ENCODE measurements at regions not wholly inside any gene's neighbourhood (a gene's known extent, or its start where the extent isn't known, plus 50 kb on each side); places are given as distances from the start of the nearest gene placed in this dataset.

DNA sequence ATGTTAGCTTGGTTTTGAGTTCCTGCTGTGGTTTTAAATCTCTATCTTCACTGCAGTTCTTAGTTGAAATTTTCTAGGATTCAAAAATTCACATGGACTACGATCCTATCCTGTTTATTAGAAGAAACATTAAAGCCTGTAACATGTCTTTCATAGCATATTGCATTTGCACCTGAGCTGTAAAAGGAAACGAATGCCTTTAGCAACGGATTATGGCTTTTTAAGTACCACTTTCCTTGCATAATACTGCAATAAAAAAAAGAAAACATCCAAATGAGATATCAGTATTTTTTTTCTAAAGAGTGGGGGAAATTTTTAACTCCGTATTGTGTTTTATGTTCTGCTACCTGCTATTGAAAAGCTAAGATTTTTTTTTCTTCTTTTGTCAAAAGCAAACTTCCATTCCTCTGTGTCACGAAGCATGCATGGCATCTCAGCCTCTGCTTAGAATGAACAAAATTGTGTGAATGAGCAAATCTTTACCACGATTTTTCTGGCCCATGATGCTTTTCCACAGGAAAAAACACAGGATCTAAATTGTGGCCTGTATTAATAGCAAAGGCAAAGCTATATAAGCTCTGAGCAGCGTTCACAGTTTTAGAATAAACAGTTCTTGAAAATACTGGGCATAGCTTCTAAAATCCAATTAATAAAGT, 110.0 kb upstream of the CDIN1 start:
- no peaks in the 10 kb centered on the region for H3K9me3 Mint-ChIP-seq
- Histone ChIP-seq H3K4me3 (no peak overlapping the region), H3K9me3 (ENCODE audit: low read depth) (no peaks in the 10 kb centered on the region), H2AFZ (replicated peaks) (no peak overlapping the region), H3K27ac (no peak overlapping the region), H4K20me1 (ENCODE audit: low read depth) (no peaks in the 10 kb centered on the region), H3K27me3 (no peaks in the 10 kb centered on the region), H3K4me1 (no peaks in the 10 kb centered on the region), H3K36me3 (no peaks in the 10 kb centered on the region), H3K4me2 (no peak overlapping the region), H3F3A (ENCODE audit: low read depth) (no peaks in the 10 kb centered on the region), H3K79me2 (ENCODE audit: low read depth) (no peaks in the 10 kb centered on the region), H3K9ac (no peak overlapping the region)
- H3K27me3 Mint-ChIP-seq (ENCODE audit: insufficient read depth, low read depth): no peaks in the 10 kb centered on the region
- no peak for DNase-seq (ENCODE audit: low spot score)
- H3K36me3 Mint-ChIP-seq: no peaks in the 10 kb centered on the region
- H3K27ac Mint-ChIP-seq: no peak overlapping the region
- TF ChIP-seq EZH2phosphoT487 (IDR thresholded peaks at IDR 0.05) (no peak), EZH2 (IDR thresholded peaks at IDR 0.05) (no peak)
- TF ChIP-seq, protein P1, sequence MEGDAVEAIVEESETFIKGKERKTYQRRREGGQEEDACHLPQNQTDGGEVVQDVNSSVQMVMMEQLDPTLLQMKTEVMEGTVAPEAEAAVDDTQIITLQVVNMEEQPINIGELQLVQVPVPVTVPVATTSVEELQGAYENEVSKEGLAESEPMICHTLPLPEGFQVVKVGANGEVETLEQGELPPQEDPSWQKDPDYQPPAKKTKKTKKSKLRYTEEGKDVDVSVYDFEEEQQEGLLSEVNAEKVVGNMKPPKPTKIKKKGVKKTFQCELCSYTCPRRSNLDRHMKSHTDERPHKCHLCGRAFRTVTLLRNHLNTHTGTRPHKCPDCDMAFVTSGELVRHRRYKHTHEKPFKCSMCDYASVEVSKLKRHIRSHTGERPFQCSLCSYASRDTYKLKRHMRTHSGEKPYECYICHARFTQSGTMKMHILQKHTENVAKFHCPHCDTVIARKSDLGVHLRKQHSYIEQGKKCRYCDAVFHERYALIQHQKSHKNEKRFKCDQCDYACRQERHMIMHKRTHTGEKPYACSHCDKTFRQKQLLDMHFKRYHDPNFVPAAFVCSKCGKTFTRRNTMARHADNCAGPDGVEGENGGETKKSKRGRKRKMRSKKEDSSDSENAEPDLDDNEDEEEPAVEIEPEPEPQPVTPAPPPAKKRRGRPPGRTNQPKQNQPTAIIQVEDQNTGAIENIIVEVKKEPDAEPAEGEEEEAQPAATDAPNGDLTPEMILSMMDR (IDR thresholded peaks at IDR 0.05): no peak
- no peak overlapping the region for H3K4me3 Mint-ChIP-seq
- H3K4me1 Mint-ChIP-seq: peaks cover 9% of the 10 kb centered on the region

- H3K4me1 Mint-ChIP-seq: peaks cover 9% of the 10 kb centered on the region
Observed at GRCh38 chr15:36472672-36473071, 106.8 kb upstream of the CDIN1 start.

DNA sequence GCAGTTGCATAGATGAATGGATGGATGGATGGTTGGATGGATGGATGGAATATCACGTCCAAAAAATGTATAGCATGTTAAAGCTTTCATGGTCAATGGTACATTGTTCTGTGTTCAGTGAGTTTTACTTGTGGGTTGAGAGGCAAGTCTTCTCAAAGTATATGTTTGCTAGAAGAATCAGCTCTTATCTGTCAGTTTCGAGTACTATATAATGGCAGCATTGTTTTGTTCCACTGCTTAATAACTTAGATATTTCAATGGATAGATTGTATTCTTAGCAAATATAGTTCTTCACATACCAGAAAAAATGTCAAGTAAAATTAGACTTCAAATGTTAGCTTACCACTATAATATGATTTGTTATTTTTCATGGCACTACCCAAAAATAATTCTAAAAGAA, 100.9 kb upstream of the CDIN1 start:
- Mint-ChIP-seq H3K4me3 (no peak overlapping the region), H3K27me3 (ENCODE audit: insufficient read depth, low read depth) (peaks cover 2% of the 10 kb centered on the region), H3K36me3 (no peaks in the 10 kb centered on the region), H3K27ac (no peak overlapping the region), H3K9me3 (no peaks in the 10 kb centered on the region), H3K4me1 (no peaks in the 10 kb centered on the region)
- Histone ChIP-seq H3K79me2 (ENCODE audit: low read depth) (no peaks in the 10 kb centered on the region), H3K27ac (no peak overlapping the region), H4K20me1 (ENCODE audit: low read depth) (no peaks in the 10 kb centered on the region), H3K4me2 (no peak overlapping the region), H2AFZ (replicated peaks) (no peak overlapping the region), H3K36me3 (no peaks in the 10 kb centered on the region), H3F3A (ENCODE audit: low read depth) (no peaks in the 10 kb centered on the region), H3K9me3 (ENCODE audit: low read depth) (no peaks in the 10 kb centered on the region), H3K4me1 (no peaks in the 10 kb centered on the region), H3K4me3 (no peak overlapping the region), H3K9ac (no peak overlapping the region), H3K27me3 (no peaks in the 10 kb centered on the region)
- no peak for TF ChIP-seq EZH2phosphoT487 (IDR thresholded peaks at IDR 0.05)
- TF ChIP-seq, protein P1 (IDR thresholded peaks at IDR 0.05): no peak
- TF ChIP-seq EZH2 (IDR thresholded peaks at IDR 0.05): no peak
- no peak for DNase-seq (ENCODE audit: low spot score)

More at GRCh38 chr15:36472672-36473071, 106.8 kb upstream of the CDIN1 start:
- no peak overlapping the region for H3K4me3 ChIP-seq
- Mint-ChIP-seq H3K36me3 (no peaks in the 10 kb centered on the region), H3K27me3 (ENCODE audit: insufficient read depth, low read depth) (peaks cover 2% of the 10 kb centered on the region), H3K27ac (no peak overlapping the region), H3K4me3 (no peak overlapping the region), H3K9me3 (no peaks in the 10 kb centered on the region)
- H3K4me2 ChIP-seq: no peak overlapping the region
- H4K20me1 ChIP-seq (ENCODE audit: low read depth): no peaks in the 10 kb centered on the region
- DNase-seq (ENCODE audit: low spot score): no peak
- H3K9ac ChIP-seq: no peak overlapping the region
- no peaks in the 10 kb centered on the region for H3K4me1 ChIP-seq
- no peaks in the 10 kb centered on the region for H3K9me3 ChIP-seq (ENCODE audit: low read depth)
- no peaks in the 10 kb centered on the region for H3K79me2 ChIP-seq (ENCODE audit: low read depth)
- TF ChIP-seq, protein P1 (IDR thresholded peaks at IDR 0.05): no peak
- TF ChIP-seq EZH2 (IDR thresholded peaks at IDR 0.05): no peak
- no peak for TF ChIP-seq EZH2phosphoT487 (IDR thresholded peaks at IDR 0.05)
- no peaks in the 10 kb centered on the region for H3K27me3 ChIP-seq
- no peaks in the 10 kb centered on the region for H3K36me3 ChIP-seq
- H2AFZ ChIP-seq (replicated peaks): no peak overlapping the region
- H3F3A ChIP-seq (ENCODE audit: low read depth): no peaks in the 10 kb centered on the region
- H3K27ac ChIP-seq: no peak overlapping the region

Measured in neural progenitor cell (in vitro differentiated cells).